NT2/D1 (cell line): ENCODE measurements at regions not wholly inside any gene's neighbourhood (a gene's known extent, or its start where the extent isn't known, plus 50 kb on each side); places are given as distances from the start of the nearest gene placed in this dataset.

ENCODE experiments used
- SUZ12 ChIP-seq: IDR thresholded peaks from 2 replicates; pipeline ENCODE4 v1.6.1; 2011; ENCODE audit not compliant: insufficient read length, insufficient read depth; ENCODE audit errors: extremely low read depth
- YY1 ChIP-seq: IDR thresholded peaks from 2 replicates; pipeline ENCODE4 v1.6.1; 2011; ENCODE audit not compliant: insufficient read length, insufficient read depth

GRCh38 chr1:224061436-224061835 is 52.5 kb upstream of the FBXO28 start:
- TF ChIP-seq SUZ12 (no peak), YY1 (no peak)
